ENCODE measurements at regions not wholly inside any gene's neighbourhood (a gene's known extent, or its start where the extent isn't known, plus 50 kb on each side); places are given as distances from the start of the nearest gene placed in this dataset.

DNA sequence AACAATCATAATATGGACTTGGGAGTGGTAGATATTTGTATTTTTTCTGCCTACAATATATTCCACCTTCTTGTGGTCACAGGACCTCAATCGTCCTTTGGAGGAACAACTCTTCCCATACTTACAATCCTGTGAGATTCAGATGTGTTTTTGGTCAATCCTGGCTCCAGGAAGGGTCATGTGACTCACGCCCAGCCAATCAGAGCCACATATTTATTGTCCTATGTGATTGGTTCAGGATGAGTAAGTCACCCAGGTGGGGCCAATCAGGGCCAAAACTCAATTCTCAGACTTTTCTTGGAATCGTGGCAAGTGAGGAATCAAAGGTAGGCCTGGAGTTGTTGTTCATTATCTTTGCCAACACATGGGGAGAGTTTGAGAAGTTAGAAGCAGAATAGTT, 264.9 kb downstream of the SUDS3 start:
- TF ChIP-seq, protein P1, sequence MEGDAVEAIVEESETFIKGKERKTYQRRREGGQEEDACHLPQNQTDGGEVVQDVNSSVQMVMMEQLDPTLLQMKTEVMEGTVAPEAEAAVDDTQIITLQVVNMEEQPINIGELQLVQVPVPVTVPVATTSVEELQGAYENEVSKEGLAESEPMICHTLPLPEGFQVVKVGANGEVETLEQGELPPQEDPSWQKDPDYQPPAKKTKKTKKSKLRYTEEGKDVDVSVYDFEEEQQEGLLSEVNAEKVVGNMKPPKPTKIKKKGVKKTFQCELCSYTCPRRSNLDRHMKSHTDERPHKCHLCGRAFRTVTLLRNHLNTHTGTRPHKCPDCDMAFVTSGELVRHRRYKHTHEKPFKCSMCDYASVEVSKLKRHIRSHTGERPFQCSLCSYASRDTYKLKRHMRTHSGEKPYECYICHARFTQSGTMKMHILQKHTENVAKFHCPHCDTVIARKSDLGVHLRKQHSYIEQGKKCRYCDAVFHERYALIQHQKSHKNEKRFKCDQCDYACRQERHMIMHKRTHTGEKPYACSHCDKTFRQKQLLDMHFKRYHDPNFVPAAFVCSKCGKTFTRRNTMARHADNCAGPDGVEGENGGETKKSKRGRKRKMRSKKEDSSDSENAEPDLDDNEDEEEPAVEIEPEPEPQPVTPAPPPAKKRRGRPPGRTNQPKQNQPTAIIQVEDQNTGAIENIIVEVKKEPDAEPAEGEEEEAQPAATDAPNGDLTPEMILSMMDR (IDR thresholded peaks at IDR 0.05): no peak
- TF ChIP-seq POLR2A (IDR thresholded peaks at IDR 0.05) (no peak), EP300 (IDR thresholded peaks at IDR 0.05) (no peak), POLR2AphosphoS5 (IDR thresholded peaks at IDR 0.05) (no peak)

All from sigmoid colon (tissue), 4 donors.